ENCODE measurements at regions not wholly inside any gene's neighbourhood (a gene's known extent, or its start where the extent isn't known, plus 50 kb on each side); places are given as distances from the start of the nearest gene placed in this dataset.

DNA sequence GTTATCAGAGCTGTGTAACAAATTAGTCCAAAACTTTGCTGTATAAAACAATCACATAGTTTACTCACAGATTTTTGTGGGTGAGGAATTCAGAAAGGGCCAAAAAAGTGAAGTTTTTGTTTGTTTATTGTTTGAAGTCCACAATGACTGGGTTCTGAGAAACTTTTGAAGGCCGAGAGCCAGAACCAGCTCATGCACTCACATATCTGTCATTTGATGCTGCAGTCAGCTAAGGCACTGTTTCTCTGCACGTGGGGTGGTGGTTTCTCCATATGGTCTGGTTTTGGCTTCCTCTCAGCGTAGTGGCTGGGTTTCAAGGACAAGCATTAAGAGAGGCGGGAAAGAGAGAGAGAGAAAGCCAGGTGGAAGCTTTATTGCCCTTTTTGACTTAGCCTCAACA, 131.8 kb downstream of the TWIST2 start:
- TF ChIP-seq POLR2A (IDR thresholded peaks at IDR 0.05; ENCODE audit: low read length): no peak
- no peak for TF ChIP-seq GATA1 (IDR thresholded peaks at IDR 0.05; ENCODE audit: low read depth, low read length)
